ENCODE measurements at regions not wholly inside any gene's neighbourhood (a gene's known extent, or its start where the extent isn't known, plus 50 kb on each side); places are given as distances from the start of the nearest gene placed in this dataset.

GRCh38 chr3:140748-141330 is 55.7 kb upstream of the CHL1 start:
- no peak for DNase-seq
